Sigmoid colon (tissue), 6 donors: ENCODE measurements at regions not wholly inside any gene's neighbourhood (a gene's known extent, or its start where the extent isn't known, plus 50 kb on each side); places are given as distances from the start of the nearest gene placed in this dataset.

Experiments used
- DNase-seq: peaks from one replicate; pipeline ENCODE4 v3.0.0-alpha.2; 2019
- H3K27ac ChIP-seq, 4 donors: fragments of 200-600 bp; sonication (generic); one replicate each; pipeline ENCODE4 v1.5.1; 2016 to 2019; ENCODE audit warnings: mild to moderate bottlenecking in 1 of 4
- H3K27me3 ChIP-seq, 3 donors: fragments of 200-600 bp; sonication (generic); one replicate each; pipeline ENCODE4 v1.5.1; 2019; ENCODE audit warnings: mild to moderate bottlenecking in 1 of 3
- H3K36me3 ChIP-seq, 4 donors: fragments of 200-600 bp; sonication (generic); one replicate each; pipeline ENCODE4 v1.5.1; 2016 to 2019
- H3K4me1 ChIP-seq, 4 donors: fragments of 200-600 bp; sonication (generic); one replicate each; pipeline ENCODE4 v1.5.1; 2017 to 2019
- H3K4me3 ChIP-seq, 4 donors: fragments of 200-600 bp; sonication (generic); one replicate each; pipeline ENCODE4 v1.5.1; 2017 to 2019; ENCODE audit warnings: mild to moderate bottlenecking in 2 of 4, moderate library complexity in 1 of 4
- H3K9me3 ChIP-seq, 4 donors: fragments of 200-600 bp in 3 of 4; sonication (generic) in 3 of 4; one replicate each; pipeline versions ENCODE4 v1.5.1 to v1.6.1; 2013 to 2019
- CTCF ChIP-seq, 4 experiments: fragments of 450-650 bp in 3 of 4; fragments of 200-600 bp in 1 of 4; IDR thresholded peaks; one replicate each; pipeline ENCODE4 v1.5.1; 2016 to 2019; ENCODE audit warnings: antibody characterized with exemption in 4 of 4, mild to moderate bottlenecking in 3 of 4, moderate library complexity in 2 of 4
- EP300 ChIP-seq, 4 donors: sonication (generic); formaldehyde crosslinking; IDR thresholded peaks; one replicate each; pipeline ENCODE4 v1.6.1; 2017; ENCODE audit warnings: antibody characterized with exemption in 4 of 4
- POLR2A ChIP-seq, 2 donors: fragments of 450-650 bp; IDR thresholded peaks; one replicate each; pipeline ENCODE4 v1.6.1; 2016; ENCODE audit warnings: antibody characterized with exemption in 2 of 2, mild to moderate bottlenecking in 2 of 2, moderate library complexity in 2 of 2
- POLR2AphosphoS5 ChIP-seq, 4 donors: sonication (generic); formaldehyde crosslinking; IDR thresholded peaks; one replicate each; pipeline ENCODE4 v1.6.1; 2017; ENCODE audit warnings: antibody characterized with exemption in 4 of 4
- WGBS, 2 donors: extraction: QIAGEN DNeasy Blood & Tissue Kit; methylation state at CpG; one replicate each; pipeline ENCODE4 v1.1.7; 2013; 5-methylcytosine and 5-hydroxymethylcytosine counted together
- intact Hi-C: fragments of 100-400 bp; cut with DNase I; formaldehyde crosslinking; loops from one replicate; pipeline ENCODE4 v1.15.1; 2023
- donor health status: healthy with polysubstance abuse.
- donor health status: healthy.

DNA sequence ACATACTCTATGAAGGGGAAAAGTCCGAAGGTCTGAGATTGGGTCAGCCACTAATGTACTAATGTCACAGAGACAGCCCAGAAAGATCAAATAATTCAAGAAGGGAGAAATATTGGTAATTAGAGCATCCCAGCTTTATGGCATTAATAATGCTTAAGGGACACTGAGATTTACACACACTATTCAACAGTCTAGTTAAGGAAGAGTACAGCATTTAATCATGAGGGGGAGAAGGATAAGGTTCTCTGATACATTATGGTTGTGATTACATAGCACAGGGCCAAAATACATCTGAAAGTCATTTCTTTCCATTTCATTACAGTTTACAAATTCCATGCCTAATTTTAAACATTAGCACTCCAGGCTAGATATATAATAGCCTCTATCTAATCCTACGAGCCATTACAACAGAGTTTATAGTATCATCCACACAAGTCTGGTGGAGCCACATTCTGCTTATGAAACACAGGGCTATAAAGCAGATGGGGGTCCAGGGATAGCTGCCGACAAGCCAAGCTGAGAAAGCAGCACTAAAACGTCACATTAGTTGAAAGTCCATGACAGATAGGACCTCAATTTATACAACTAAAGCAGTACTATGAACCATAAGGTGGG, 108.0 kb upstream of the GRIA3 start:
- DNase-seq: no peak
- WGBS, 2 donors: 51 to 66% methylated on average over 4 of the region's 4 CpGs
- no peak overlapping the region for H3K27ac ChIP-seq
- H3K36me3 ChIP-seq: no peaks in the 10 kb centered on the region
- no peak overlapping the region for H3K4me3 ChIP-seq
- H3K4me1 ChIP-seq: no peaks in the 10 kb centered on the region
- peaks cover 0 to 3% (median 0%) of the 10 kb centered on the region in 3 donors for H3K27me3 ChIP-seq
- intact Hi-C loops: no loop called here
- no peak for TF ChIP-seq POLR2AphosphoS5 (IDR thresholded peaks at IDR 0.05)
- TF ChIP-seq EP300 (IDR thresholded peaks at IDR 0.05): no peak
- no peak for TF ChIP-seq POLR2A (IDR thresholded peaks at IDR 0.05)
- no peak for TF ChIP-seq CTCF (IDR thresholded peaks at IDR 0.05)
- no peaks in the 10 kb centered on the region for H3K9me3 ChIP-seq

- DNase-seq: no peak
- TF ChIP-seq POLR2AphosphoS5 (IDR thresholded peaks at IDR 0.05) (no peak), POLR2A (IDR thresholded peaks at IDR 0.05) (no peak), EP300 (IDR thresholded peaks at IDR 0.05) (no peak), CTCF (IDR thresholded peaks at IDR 0.05) (no peak)
- intact Hi-C loops: no loop called here
These were observed 106.4 kb upstream of the GRIA3 start for GRCh38 chrX:123077631-123078030.

GRCh38 chrX:123080065-123080464, 104.0 kb upstream of the GRIA3 start:
- TF ChIP-seq POLR2A (IDR thresholded peaks at IDR 0.05) (no peak), EP300 (IDR thresholded peaks at IDR 0.05) (no peak)
- intact Hi-C loops: no loop called here
- 12 to 63% methylated on average over 4 of the region's 4 CpGs for WGBS, 2 donors

More at GRCh38 chrX:123077631-123078030, 106.4 kb upstream of the GRIA3 start:
- H3K4me3 ChIP-seq: no peak overlapping the region
- no peaks in the 10 kb centered on the region for H3K36me3 ChIP-seq
- no peak overlapping the region for H3K27ac ChIP-seq
- H3K27me3 ChIP-seq: no peaks in the 10 kb centered on the region
- H3K4me1 ChIP-seq: no peaks in the 10 kb centered on the region
- H3K9me3 ChIP-seq: no peaks in the 10 kb centered on the region

GRCh38 chrX:123081776-123082175, 102.3 kb upstream of the GRIA3 start:
- intact Hi-C loops: no loop called here
- no peaks in the 10 kb centered on the region for H3K36me3 ChIP-seq
- no peaks in the 10 kb centered on the region for H3K27me3 ChIP-seq
- no peak overlapping the region for H3K4me3 ChIP-seq
- no peak for TF ChIP-seq POLR2A (IDR thresholded peaks at IDR 0.05)
- no peak for TF ChIP-seq CTCF (IDR thresholded peaks at IDR 0.05)
- no peak for TF ChIP-seq EP300 (IDR thresholded peaks at IDR 0.05)
- TF ChIP-seq POLR2AphosphoS5 (IDR thresholded peaks at IDR 0.05): no peak
- no peaks in the 10 kb centered on the region for H3K9me3 ChIP-seq
- no peak for DNase-seq
- no peak overlapping the region for H3K27ac ChIP-seq
- no peaks in the 10 kb centered on the region for H3K4me1 ChIP-seq

More at GRCh38 chrX:123080065-123080464, 104.0 kb upstream of the GRIA3 start:
- no peak for DNase-seq
- H3K9me3 ChIP-seq: no peaks in the 10 kb centered on the region
- no peaks in the 10 kb centered on the region for H3K4me1 ChIP-seq
- H3K27me3 ChIP-seq: no peaks in the 10 kb centered on the region
- no peak overlapping the region for H3K4me3 ChIP-seq
- no peaks in the 10 kb centered on the region for H3K36me3 ChIP-seq
- H3K27ac ChIP-seq: no peak overlapping the region

DNA sequence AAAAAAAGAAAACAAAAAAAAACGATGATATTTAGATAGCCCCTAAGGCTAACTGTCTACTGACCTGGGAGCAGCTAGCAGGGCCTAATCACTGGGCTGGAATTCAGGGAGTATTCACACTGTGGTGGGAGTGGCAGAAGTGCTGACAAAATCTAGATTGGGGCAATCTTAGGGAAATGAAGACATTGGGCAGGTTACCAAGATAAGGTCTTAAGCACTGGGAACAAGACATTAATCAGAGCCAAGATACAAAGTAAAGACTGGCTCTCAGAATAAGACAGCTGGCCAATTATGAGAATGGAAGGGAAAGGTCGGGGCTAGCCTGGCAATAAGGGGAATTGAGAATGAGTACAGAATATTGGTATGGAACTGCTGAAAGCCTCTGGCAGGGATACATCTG, 100.2 kb upstream of the GRIA3 start:
- Histone ChIP-seq H3K27ac (no peak overlapping the region), H3K9me3 (no peaks in the 10 kb centered on the region), H3K27me3 (no peaks in the 10 kb centered on the region), H3K4me3 (no peak overlapping the region), H3K36me3 (no peaks in the 10 kb centered on the region), H3K4me1 (no peaks in the 10 kb centered on the region)
- WGBS, 2 donors: 33 to 55% methylated on average over 2 of the region's 2 CpGs
- DNase-seq: no peak
- intact Hi-C loops: no loop called here
- no peak for TF ChIP-seq POLR2AphosphoS5 (IDR thresholded peaks at IDR 0.05)
- no peak for TF ChIP-seq POLR2A (IDR thresholded peaks at IDR 0.05)
- TF ChIP-seq CTCF (IDR thresholded peaks at IDR 0.05): no peak
- no peak for TF ChIP-seq EP300 (IDR thresholded peaks at IDR 0.05)
